ENCODE measurements at regions not wholly inside any gene's neighbourhood (a gene's known extent, or its start where the extent isn't known, plus 50 kb on each side); places are given as distances from the start of the nearest gene placed in this dataset.

DNA sequence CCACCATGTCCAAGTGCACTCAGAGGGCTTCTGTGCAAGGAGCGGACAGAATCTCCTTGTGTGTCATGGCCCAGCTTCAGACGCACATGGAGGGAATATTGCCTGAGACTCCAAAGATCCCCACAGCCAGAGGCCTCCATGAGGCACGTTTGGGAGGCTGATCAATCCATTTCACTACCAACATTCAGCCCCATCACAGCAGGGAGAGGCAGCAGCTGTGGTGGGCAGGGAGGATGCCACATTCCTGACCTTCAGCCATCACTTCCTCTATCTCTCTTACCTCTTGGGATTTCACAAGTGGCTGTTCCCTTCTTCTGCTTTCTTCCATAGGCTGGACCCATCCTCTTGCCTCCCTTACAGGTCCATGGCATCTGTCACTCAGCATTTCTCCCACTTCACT lies 82.4 kb upstream of the MBNL2 start:
- Histone ChIP-seq H3K4me1 (ENCODE audit: low read length) (peaks cover 41% of the 10 kb centered on the region), H3K79me2 (ENCODE audit: low read length) (no peaks in the 10 kb centered on the region), H3K27me3 (ENCODE audit: low read depth, low read length) (peaks cover 10% of the 10 kb centered on the region), H3K27ac (ENCODE audit: low read length) (no peak overlapping the region), H3K4me2 (ENCODE audit: low read length) (no peak overlapping the region), H3K9ac (ENCODE audit: low read length) (no peak overlapping the region), H4K20me1 (ENCODE audit: insufficient read depth, low read length) (no peaks in the 10 kb centered on the region), H2AFZ (ENCODE audit: low read depth, low read length) (no peak overlapping the region), H3K9me3 (ENCODE audit: insufficient read depth, low read length) (no peaks in the 10 kb centered on the region), H3K4me3 (ENCODE audit: low read length) (no peak overlapping the region), H3K36me3 (replicated peaks; ENCODE audit: low read depth, low read length) (no peaks in the 10 kb centered on the region)
- no peak for TF ChIP-seq EZH2phosphoT487 (IDR thresholded peaks at IDR 0.05; ENCODE audit: low read depth)
- TF ChIP-seq, protein P1, sequence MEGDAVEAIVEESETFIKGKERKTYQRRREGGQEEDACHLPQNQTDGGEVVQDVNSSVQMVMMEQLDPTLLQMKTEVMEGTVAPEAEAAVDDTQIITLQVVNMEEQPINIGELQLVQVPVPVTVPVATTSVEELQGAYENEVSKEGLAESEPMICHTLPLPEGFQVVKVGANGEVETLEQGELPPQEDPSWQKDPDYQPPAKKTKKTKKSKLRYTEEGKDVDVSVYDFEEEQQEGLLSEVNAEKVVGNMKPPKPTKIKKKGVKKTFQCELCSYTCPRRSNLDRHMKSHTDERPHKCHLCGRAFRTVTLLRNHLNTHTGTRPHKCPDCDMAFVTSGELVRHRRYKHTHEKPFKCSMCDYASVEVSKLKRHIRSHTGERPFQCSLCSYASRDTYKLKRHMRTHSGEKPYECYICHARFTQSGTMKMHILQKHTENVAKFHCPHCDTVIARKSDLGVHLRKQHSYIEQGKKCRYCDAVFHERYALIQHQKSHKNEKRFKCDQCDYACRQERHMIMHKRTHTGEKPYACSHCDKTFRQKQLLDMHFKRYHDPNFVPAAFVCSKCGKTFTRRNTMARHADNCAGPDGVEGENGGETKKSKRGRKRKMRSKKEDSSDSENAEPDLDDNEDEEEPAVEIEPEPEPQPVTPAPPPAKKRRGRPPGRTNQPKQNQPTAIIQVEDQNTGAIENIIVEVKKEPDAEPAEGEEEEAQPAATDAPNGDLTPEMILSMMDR (IDR thresholded peaks at IDR 0.05; ENCODE audit: low read depth, low read length) = no peak

DNA sequence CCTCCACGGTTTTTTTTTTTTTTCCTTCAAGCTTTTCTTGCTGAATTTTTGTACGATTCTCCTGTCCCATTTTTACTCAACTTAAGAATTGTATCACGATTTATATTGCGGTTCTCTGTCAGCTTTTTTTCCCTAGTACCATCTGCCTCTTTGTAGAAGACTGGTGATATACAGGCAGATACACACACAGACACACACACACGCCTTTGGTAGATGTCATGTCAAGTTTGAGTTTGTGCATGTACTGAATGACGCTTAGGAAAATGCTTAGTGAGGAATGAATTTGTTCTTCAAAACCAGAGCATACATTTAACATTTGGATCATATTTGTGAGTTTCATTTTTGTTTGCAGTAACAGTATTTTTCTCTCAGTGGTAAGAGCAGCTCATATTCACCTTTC lies 82.0 kb upstream of the MBNL2 start:
- TF ChIP-seq, protein P1 (IDR thresholded peaks at IDR 0.05; ENCODE audit: low read depth, low read length) = no peak
- no peak for TF ChIP-seq EZH2phosphoT487 (IDR thresholded peaks at IDR 0.05; ENCODE audit: low read depth)
- H3K9ac ChIP-seq (ENCODE audit: low read length) = no peak overlapping the region
- H3K4me2 ChIP-seq (ENCODE audit: low read length) = no peak overlapping the region
- H4K20me1 ChIP-seq (ENCODE audit: insufficient read depth, low read length) = no peaks in the 10 kb centered on the region
- peaks cover 14% of the 10 kb centered on the region for H3K27me3 ChIP-seq (ENCODE audit: low read depth, low read length)
- H3K4me3 ChIP-seq (ENCODE audit: low read length) = no peak overlapping the region
- no peaks in the 10 kb centered on the region for H3K36me3 ChIP-seq (replicated peaks; ENCODE audit: low read depth, low read length)
- no peaks in the 10 kb centered on the region for H3K79me2 ChIP-seq (ENCODE audit: low read length)
- no peak overlapping the region for H2AFZ ChIP-seq (ENCODE audit: low read depth, low read length)
- no peak overlapping the region for H3K27ac ChIP-seq (ENCODE audit: low read length)
- H3K9me3 ChIP-seq (ENCODE audit: insufficient read depth, low read length) = no peaks in the 10 kb centered on the region
- H3K4me1 ChIP-seq (ENCODE audit: low read length) = peaks cover 41% of the 10 kb centered on the region

DNA sequence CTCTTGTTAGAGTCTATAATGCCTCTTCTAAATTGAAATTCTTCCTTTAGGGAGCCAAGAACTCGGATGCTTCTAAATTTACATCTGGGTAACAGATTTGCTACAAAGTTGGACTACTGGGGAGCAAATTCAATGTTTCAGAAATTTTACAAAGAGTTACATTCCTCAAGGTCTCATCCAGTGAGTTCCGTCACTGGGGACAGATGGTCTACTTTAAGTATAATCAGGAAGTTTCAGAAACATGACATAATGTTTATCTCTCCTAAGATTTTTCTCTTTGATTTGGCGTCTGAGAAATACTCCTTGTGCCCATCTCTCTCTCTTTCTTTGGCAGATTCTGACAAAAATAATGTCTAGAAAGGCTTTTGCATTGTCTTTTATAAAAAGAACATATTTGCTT lies 81.5 kb upstream of the MBNL2 start:
- H3K4me1 ChIP-seq (ENCODE audit: low read length) = peaks cover 41% of the 10 kb centered on the region
- TF ChIP-seq EZH2phosphoT487 (IDR thresholded peaks at IDR 0.05; ENCODE audit: low read depth) = no peak
- TF ChIP-seq, protein P1 (IDR thresholded peaks at IDR 0.05; ENCODE audit: low read depth, low read length) = no peak
- no peaks in the 10 kb centered on the region for H3K9me3 ChIP-seq (ENCODE audit: insufficient read depth, low read length)
- no peaks in the 10 kb centered on the region for H3K79me2 ChIP-seq (ENCODE audit: low read length)
- peaks cover 15% of the 10 kb centered on the region for H3K27me3 ChIP-seq (ENCODE audit: low read depth, low read length)
- H3K36me3 ChIP-seq (replicated peaks; ENCODE audit: low read depth, low read length) = no peaks in the 10 kb centered on the region
- H3K4me2 ChIP-seq (ENCODE audit: low read length) = no peak overlapping the region
- H3K4me3 ChIP-seq (ENCODE audit: low read length) = no peak overlapping the region
- no peak overlapping the region for H3K27ac ChIP-seq (ENCODE audit: low read length)
- H3K9ac ChIP-seq (ENCODE audit: low read length) = no peak overlapping the region
- no peak overlapping the region for H2AFZ ChIP-seq (ENCODE audit: low read depth, low read length)
- no peaks in the 10 kb centered on the region for H4K20me1 ChIP-seq (ENCODE audit: insufficient read depth, low read length)

DNA sequence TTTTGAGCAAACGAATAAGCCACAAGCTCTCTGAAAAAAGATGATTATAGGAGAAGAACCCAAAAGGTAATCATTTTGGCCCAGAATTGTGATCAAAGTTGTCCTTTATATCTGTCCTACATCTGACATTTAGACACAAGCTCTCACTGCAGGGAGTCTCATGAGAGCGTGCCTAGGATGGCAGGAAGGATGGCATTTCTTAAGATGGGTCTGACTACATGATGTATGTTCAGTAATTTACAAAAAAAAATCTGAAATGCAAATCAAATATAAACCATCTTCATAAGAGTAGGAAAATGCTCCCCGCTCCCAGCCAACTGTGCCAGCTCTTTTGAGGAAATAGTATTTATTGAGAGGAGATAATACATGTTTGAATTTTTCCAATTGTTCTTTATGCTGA lies 81.0 kb upstream of the MBNL2 start:
- Histone ChIP-seq H3K4me1 (ENCODE audit: low read length) (peaks cover 41% of the 10 kb centered on the region), H3K4me2 (ENCODE audit: low read length) (peak overlapping the region; percentile 71), H3K36me3 (replicated peaks; ENCODE audit: low read depth, low read length) (no peaks in the 10 kb centered on the region), H3K27ac (ENCODE audit: low read length) (no peak overlapping the region), H4K20me1 (ENCODE audit: insufficient read depth, low read length) (no peaks in the 10 kb centered on the region), H3K9ac (ENCODE audit: low read length) (no peak overlapping the region), H3K27me3 (ENCODE audit: low read depth, low read length) (peaks cover 15% of the 10 kb centered on the region), H3K9me3 (ENCODE audit: insufficient read depth, low read length) (no peaks in the 10 kb centered on the region), H3K4me3 (ENCODE audit: low read length) (no peak overlapping the region), H2AFZ (ENCODE audit: low read depth, low read length) (no peak overlapping the region), H3K79me2 (ENCODE audit: low read length) (no peaks in the 10 kb centered on the region)
- TF ChIP-seq EZH2phosphoT487 (IDR thresholded peaks at IDR 0.05; ENCODE audit: low read depth) = no peak
- TF ChIP-seq, protein P1 (IDR thresholded peaks at IDR 0.05; ENCODE audit: low read depth, low read length) = no peak
